Activated CD4-positive, alpha-beta T cell treated with anti-CD3 and anti-CD28 coated beads for 4 hours (primary cell): ENCODE measurements at regions not wholly inside any gene's neighbourhood (a gene's known extent, or its start where the extent isn't known, plus 50 kb on each side); places are given as distances from the start of the nearest gene placed in this dataset.
"Not testable (repeated sequence)": the region's sequence is repeated elsewhere in the genome, so short reads cannot be mapped to it uniquely, and the experiment has no call there.

Experiments
- DNase-seq, 2 donors: peaks; one replicate each; pipeline ENCODE4 v3.0.0-alpha.2; 2020

DNA sequence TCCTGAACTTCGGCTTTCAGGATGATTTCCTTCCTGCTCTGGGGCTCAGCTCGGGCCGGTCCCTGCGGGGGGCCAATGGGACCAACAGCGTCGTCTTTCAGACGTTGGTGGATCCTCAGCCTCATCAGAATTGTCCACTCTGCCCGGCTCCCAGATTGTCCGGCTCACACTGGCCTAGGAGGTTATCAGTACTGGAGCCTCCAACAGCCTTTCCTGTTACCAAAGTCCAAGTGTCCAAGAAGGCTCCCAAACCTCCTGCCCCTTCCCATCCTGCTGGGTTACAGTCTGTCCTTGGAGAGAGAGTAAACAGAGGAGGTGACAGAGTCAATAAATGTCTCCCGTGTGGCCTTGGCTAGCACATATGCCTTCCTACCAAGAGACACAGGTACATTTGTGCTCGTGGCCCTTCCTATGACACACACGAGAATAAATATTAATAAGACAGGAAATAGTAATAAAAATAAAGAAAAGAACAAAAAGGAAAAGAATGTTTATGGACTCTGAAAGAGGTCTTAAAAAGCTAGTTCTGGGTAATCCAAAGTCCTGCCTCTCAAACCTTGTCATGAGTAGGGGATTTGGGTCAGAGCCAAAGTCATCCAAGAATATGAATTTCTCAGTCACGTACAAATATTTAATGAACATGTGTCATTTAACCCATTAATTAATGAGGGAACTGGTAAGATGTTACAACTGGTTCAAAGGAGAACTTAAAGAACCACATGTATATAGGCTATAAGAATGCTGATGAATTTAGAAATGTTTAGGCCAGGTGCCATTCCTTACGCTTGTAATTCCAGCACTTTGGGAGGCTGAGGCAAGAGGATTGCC lies 80.8 kb upstream of the SLC2A1 start:
- DNase-seq, result no peak

DNA sequence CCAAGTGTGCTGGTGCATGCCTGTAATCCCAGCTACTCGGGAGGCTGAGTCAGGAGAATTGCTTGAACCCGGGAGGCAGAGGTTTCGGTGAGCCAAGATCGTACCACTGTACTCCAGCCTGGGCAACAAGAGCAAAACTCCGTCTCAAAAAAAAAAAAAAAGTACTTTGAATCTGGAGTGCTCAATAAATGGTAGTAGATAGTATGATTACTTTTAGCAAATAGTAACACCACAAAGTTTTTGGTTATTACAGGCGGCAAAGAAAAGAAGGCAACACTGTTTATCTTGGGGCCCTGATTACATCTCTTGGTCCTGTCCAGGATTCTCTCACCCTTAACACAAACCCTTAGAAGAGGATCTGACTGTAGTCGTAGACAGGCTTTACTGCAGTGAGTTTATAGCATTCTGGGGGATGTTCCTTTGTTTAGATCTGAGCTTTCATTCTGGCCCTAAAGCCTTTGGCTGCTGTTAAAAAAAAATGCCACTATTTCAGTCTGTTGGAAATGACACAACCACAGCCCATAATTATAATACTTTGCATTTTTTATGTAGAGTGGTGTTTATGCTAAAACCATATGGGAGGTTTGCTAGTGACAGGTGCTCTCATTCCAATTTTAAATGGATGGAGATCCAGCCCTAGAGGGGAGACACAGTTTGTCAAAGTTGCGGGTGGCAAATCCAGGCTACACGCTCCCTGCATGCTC lies 79.7 kb upstream of the SLC2A1 start:
- DNase-seq, result no peak

- DNase-seq, result no peak
Measured at GRCh38 chr1:43037466-43037865, 78.8 kb upstream of the SLC2A1 start.

- DNase-seq, result no peak
Measured at GRCh38 chr1:43036932-43037331, 78.3 kb upstream of the SLC2A1 start.

DNA sequence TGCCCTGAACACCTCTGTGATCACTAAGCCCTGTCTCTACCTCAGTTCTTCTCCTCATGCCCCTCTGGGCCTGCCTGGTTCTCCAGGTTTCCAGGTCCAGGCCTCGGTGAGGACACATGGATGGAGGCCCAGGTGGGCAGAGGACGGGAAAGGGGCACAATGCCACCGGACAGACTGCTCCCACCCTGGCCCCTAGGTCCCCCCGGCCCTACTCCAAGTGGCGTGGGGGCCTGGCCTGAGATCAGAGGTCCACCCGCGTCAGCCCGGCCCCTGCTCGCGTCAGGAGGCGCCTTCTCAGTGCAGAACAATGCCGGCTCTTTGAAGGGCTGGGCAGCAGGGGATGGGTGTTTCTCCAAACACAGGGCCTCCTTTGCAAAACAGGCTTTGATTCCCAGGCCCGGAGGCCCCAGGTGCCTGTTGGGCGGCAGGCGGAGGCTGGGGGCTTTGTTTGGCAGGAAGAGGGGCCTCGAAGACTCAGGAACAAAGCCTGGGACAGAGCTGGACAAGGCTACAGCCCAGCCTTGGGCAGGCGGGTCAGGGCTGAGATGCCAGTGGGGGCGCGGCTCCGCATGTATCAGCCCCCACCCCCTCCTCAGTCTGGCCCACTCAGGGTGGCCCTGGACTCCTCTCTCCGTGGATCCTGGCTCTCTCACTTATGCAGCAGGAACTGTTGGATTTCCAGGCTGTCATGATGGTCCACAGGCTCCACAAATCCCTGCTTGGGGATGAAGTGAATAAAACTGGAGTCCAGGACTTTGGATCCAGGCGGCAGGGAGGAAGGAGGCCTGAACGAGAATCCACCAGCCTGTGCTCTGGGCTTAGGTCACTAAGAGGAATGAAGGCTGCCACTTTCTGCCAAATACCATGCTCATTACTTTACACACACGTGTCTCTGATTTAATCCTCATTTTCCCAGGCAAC lies 77.4 kb upstream of the SLC2A1 start:
- no peak for DNase-seq

- DNase-seq, result no peak
Measured at GRCh38 chr1:43034778-43035177, 76.1 kb upstream of the SLC2A1 start.

DNA sequence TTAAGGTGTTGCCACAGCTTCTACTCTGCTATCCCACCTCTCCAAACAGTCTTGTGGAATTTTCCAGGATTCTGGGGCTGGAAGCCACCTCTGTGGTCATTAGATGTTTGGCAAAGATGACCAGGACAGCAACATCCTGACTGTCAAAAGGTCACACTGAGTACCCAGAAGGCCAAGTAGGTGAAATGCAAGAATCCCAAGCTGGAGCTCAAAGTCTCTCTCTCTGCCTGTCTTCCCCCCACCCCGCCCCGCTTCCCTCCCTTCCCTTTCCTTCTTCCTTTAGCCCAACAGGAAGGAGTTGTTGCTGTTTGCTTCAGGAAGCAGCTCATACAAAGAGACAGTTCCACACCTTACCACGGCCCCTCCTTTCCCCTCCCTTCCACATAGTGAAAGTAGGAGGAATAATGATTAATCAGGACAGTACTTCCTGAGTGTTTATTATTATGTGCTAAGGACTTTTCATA lies 75.6 kb upstream of the SLC2A1 start:
- no peak for DNase-seq

- DNase-seq, result no peak
Measured at GRCh38 chr1:43031316-43032203, 72.9 kb upstream of the SLC2A1 start.

DNA sequence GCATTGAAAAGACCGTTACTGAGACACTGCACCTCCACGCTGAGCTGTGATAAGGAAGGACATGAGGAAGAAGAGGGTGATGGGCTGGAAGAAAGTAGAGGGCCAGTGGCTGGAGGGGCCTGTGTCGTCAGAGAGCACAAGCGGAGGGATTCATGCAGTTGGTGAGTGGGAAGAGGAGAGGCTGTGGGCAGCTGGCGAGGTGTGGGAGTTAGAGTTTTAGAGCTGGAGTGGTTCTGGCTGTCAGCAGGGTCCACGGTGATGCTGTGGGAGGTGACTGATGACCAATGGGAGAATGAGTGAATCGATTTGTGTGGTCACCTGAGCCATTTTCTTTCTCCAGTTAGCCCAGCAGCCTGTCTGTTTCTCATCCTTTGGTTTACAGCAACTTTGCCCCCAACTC lies 66.2 kb upstream of the SLC2A1 start:
- no peak for DNase-seq

DNA sequence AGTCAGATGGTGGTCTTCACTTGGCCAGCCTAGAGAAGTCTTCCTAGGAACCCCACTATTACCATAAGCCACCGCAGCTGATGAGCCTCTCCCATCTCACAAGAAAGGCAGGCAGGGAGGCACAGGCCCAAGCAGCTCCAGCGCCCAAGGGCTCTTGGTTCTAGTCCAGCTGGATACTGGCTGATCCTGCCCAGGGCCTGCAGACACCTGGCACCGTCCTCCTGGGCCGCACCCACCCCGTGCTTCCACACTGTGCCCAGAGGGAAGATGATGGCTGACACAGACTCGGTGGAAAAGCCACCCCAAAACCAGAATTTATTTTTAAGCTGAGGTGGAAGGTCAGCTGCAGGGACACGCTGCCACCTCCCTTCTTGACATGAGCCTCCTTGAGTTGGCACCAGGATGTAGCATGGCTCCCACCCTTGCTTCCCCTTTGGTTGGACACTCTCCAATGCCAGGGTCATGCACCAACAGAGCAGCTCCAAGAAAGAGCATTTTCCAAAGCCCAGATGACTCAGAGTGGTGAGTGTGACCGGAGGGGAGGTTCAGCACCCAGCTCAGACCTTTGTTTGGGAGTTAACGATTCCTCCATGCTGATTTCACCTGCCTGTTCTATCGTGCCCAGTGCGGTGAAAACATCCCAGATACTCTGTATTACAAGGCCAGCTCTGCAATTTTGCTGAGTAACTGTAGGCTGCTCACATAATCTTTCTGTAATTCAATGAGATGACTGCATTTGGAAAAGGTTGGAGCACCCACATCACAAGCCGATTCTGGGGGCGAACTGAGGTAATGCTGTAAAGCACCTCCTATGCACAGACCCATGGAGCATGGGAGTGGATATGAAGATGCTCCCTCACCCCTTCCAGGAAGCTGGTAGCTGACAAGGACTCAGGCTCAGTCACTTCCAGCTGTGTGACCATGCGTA lies 63.1 kb upstream of the SLC2A1 start:
- no peak for DNase-seq

- DNase-seq, result no peak
Measured at GRCh38 chr1:43019226-43019625, 60.6 kb upstream of the SLC2A1 start.

- DNase-seq, result no peak
Measured at GRCh38 chr1:43018121-43018520, 59.5 kb upstream of the SLC2A1 start.

DNA sequence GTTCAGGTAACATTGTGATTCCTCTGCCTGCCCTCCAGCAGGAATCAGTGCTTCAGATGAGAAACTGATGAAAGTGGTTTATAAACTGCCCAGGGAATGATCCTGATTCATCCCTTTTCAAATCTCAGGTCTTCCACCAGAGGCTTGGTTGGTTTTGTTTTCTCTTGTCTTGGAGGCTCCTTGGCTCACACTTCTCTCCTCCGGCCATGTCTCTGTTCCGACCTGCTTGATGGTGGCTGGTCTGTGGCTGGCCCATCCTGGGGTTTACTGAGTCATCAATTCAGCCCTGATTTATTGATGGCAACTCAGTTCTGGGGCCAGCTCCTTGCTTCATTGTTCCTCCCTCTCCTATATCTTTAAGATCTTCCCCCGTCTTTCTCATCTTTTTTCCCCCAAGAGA lies 56.6 kb upstream of the SLC2A1 start:
- DNase-seq, result no peak

GRCh38 chr1:43014579-43014978 lies 55.9 kb upstream of the SLC2A1 start:
- not testable (repeated sequence) for DNase-seq

- DNase-seq, result no peak
Measured at GRCh38 chr1:43011020-43011419, 52.4 kb upstream of the SLC2A1 start.

GRCh38 chr1:43009274-43009673 lies 50.6 kb upstream of the SLC2A1 start:
- DNase-seq, result no peak

DNA sequence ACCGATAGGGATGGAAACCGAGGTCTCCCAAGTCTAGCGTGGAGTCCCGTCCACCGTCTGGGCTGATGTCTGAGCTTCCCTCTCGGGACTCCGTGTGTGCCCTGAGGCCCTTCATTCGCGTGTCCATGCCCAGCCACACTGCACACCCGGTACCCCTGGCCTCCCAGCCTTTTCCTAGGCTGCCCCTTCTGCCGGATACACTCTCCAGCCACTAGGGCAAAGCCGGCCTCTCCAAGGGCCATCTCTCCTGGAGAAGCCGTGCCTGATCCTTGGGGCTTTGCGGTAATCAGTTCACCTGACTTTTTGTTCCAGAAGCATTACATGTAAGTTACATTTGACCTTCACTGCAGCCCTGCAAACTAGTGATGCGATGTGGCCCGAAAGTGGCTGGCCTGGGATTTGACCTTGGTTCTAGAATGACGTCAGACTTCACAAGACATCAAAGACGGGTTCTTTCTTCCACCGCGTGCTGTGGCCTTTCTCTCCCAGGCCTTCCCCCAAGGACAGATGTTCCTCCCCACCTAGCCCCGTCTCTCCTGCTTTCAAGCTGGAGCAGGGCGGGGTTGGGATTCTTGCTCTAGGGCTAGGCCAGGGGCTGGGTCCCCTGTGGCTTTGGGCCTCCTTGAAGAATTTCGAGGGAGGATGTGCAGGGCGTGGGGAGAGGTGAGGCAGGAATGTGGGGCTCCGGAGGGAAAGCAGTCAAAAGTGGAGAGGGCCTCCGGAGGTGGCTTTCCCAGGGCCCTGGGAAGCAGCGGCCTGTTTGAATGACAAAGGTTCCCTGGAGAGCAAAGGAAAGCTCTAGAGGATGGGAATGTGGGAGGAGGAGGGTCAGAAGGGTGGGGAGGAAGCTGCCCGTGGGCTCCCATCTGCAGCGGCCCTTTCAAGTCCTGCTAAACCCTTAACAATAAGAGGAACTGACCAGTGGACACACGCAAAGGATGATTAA lies 49.7 kb upstream of the SLC2A1 start:
- DNase-seq, result no peak
